Left hindlimb (tissue), 1 donor: ENCODE measurements at regions not wholly inside any gene's neighbourhood (a gene's known extent, or its start where the extent isn't known, plus 50 kb on each side); places are given as distances from the start of the nearest gene placed in this dataset.

Source experiments
- DNase-seq: peaks from one replicate; pipeline ENCODE4 v3.0.0-alpha.2; 2018

GRCh38 chr14:30077946-30078345 lies 150.3 kb upstream of the PRKD1 start:
- DNase-seq: no peak

- DNase-seq: no peak
Observed at GRCh38 chr14:30078811-30079402, 151.3 kb upstream of the PRKD1 start.

- DNase-seq: no peak
Observed at GRCh38 chr14:30082486-30082885, 154.8 kb upstream of the PRKD1 start.

- DNase-seq: no peak
Observed at GRCh38 chr14:30084811-30085210, 157.2 kb upstream of the PRKD1 start.

- DNase-seq: no peak
Observed at GRCh38 chr14:30085943-30086342, 158.3 kb upstream of the PRKD1 start.

- DNase-seq: no peak
Observed at GRCh38 chr14:30088620-30089019, 161.0 kb upstream of the PRKD1 start.

GRCh38 chr14:30108975-30109700 lies 181.5 kb upstream of the PRKD1 start:
- DNase-seq: no peak

- DNase-seq: no peak
Observed at GRCh38 chr14:30114051-30114450, 186.4 kb upstream of the PRKD1 start.

- DNase-seq: no peak
Observed at GRCh38 chr14:30115756-30116155, 188.1 kb upstream of the PRKD1 start.

GRCh38 chr14:30118992-30119640 lies 191.5 kb upstream of the PRKD1 start:
- DNase-seq: no peak

GRCh38 chr14:30125322-30125979 lies 197.8 kb upstream of the PRKD1 start:
- DNase-seq: no peak

- DNase-seq: no peak
Observed at GRCh38 chr14:30129807-30130206, 202.2 kb upstream of the PRKD1 start.

GRCh38 chr14:30131581-30132097 lies 204.0 kb upstream of the PRKD1 start:
- DNase-seq: no peak

GRCh38 chr14:30132196-30132595 lies 204.5 kb upstream of the PRKD1 start:
- no peak for DNase-seq

GRCh38 chr14:30134936-30135335 lies 207.3 kb upstream of the PRKD1 start:
- no peak for DNase-seq

- DNase-seq: no peak
Observed at GRCh38 chr14:30138567-30138966, 210.9 kb upstream of the PRKD1 start.

- no peak for DNase-seq
Observed at GRCh38 chr14:30142216-30142615, 214.6 kb upstream of the PRKD1 start.

- DNase-seq: no peak
Observed at GRCh38 chr14:30143627-30144026, 216.0 kb upstream of the PRKD1 start.

GRCh38 chr14:30153717-30154116 lies 226.1 kb upstream of the PRKD1 start:
- no peak for DNase-seq

- no peak for DNase-seq
Observed at GRCh38 chr14:30156571-30156970, 228.9 kb upstream of the PRKD1 start.

- DNase-seq: no peak
Observed at GRCh38 chr14:30158299-30158698, 230.7 kb upstream of the PRKD1 start.

GRCh38 chr14:30159374-30159773 lies 231.7 kb upstream of the PRKD1 start:
- DNase-seq: no peak

- DNase-seq: no peak
Observed at GRCh38 chr14:30160608-30161007, 233.0 kb upstream of the PRKD1 start.

GRCh38 chr14:30162066-30162465 lies 234.4 kb upstream of the PRKD1 start:
- no peak for DNase-seq
